ENCODE measurements at regions not wholly inside any gene's neighbourhood (a gene's known extent, or its start where the extent isn't known, plus 50 kb on each side); places are given as distances from the start of the nearest gene placed in this dataset.
"Not testable (repeated sequence)": the region's sequence is repeated elsewhere in the genome, so short reads cannot be mapped to it uniquely, and the experiment has no call there.

DNA sequence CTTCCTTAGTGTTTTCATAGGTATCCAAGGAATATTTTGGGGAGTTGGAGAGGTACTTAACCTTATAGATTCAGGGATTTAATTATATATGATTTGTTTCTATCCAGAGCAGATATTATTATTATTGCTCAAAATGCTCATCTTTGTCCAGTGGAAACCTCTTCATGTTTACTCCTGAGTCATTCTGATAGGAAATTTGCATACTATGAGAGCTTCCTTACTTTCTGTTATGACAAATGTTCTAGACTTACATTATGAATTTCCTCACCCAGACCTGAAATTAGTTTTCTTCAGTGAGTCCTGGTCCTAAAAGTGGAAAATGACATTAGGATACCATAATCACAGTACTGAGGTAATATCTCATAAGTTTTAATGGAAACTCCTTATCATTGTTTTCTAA is 57.5 kb upstream of the PLPPR5 start:
- no peak for ATAC-seq
- no peak for DNase-seq (ENCODE audit: low spot score)

DNA sequence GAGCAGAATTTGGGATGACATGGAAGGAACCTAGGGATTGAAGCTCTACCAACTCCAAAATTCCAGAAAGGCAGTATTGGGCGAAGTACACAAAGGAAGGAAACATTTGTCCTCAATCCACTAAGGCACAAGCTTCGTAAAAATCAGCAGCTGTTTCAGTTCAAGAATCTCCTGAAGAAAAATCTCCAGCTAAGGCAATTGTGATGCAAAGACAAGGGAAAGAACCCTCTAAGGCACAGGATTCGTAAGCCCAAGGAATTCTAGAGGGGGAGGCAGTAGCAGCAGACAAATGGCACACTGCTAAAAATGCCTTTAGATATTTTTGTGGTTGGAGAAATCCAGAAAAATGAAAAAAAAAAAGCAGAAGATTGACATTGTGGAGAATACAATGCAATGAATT is 64.5 kb upstream of the PLPPR5 start:
- DNase-seq (ENCODE audit: low spot score) (no peak), ATAC-seq (no peak)

DNA sequence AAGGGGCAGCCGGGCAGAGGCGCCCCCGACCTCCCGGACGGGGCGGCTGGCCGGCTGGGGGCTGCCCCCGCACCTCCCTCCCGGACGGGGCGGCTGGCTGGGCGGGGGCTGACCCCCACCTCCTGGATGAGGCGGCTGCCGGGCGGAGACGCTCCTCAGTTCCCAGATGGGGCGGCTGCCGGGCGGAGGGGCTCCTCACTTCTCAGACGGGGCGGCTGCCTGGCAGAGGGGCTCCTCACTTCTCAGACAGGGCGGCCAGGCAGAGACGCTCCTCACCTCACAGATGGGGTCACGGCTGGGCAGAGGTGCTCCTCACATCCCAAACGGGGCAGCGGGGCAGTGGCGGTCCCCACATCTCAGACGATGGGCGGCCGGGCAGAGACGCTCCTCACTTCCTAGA is 73.9 kb upstream of the PLPPR5 start:
- DNase-seq (ENCODE audit: low spot score); ATAC-seq: not testable (repeated sequence)

DNA sequence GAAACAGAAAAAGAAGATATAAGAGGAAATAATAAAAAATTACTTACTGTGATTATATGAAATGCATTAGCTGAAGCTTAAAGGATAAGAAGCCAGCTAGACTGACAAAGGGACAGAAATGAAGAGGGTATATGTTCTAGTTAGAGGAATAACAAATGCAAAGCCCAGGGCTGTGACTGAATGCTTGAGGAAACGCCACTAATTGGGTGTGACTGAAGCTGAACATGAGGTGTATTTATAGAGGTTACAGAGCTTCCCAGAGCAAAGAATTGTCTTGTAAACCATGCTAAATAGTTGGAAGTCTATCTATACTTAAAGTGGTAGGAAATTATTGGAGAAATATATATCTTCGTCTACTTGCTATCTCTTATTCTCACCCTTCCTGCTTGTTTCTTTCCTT is 77.7 kb upstream of the PLPPR5 start:
- ATAC-seq (no peak), DNase-seq (ENCODE audit: low spot score) (no peak)

DNA sequence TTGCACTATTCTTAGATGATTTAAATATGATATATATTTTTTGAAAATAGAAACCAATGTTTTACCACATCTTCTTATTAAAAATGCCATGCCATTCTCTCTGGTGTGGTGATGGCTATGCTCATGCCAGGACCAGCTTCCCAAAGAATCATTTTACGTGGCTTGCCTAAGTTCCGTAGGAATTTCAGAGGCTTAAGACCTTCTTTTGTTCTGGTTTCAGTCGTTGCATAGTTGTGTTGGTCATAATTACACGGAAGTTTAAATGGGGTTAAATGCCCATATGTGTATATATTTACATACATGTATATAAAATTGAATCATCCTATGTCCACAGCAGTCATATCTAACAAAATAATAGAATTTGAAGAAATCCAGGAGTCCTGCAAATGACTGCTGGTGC is 78.7 kb upstream of the PLPPR5 start:
- ATAC-seq: no peak
- DNase-seq (ENCODE audit: low spot score): no peak

DNA sequence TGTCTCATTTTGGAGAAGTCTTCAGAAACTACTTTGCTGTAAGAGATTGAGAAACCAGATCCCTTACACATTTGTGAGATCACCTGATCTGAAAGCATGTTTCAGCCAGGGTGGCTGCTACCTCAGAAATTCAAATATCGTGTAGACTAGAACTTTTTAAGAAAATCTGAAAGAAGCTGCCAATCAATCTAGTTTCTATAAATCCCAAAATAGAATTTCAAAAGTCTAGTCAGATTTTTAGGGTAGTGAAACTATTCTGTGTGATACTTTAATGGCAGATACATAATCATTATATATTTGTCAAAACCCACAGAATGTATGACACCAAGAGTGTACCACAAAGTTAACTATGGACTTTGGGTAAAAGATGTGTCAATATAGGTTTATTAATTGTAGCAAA is 79.9 kb upstream of the PLPPR5 start:
- ATAC-seq (no peak), DNase-seq (ENCODE audit: low spot score) (no peak)

DNA sequence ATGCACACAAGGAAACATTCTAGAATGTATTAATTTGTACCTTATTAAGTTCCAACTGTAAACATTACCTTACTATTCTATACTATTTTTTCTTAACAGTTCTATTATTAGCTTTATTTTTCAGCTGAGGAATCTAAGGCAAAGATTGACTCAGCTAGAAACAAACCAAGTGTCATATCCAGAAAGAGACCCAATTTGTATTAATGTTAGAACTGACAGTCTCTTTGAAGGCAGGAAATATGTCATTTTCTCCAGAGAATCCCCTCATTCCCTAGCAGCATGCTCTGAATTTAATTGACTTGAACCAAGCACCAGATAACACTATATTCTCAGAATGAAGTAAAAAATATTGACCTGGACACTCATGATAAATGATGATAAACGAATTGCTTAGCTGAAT is 81.4 kb upstream of the PLPPR5 start:
- DNase-seq (ENCODE audit: low spot score) (no peak), ATAC-seq (no peak)

DNA sequence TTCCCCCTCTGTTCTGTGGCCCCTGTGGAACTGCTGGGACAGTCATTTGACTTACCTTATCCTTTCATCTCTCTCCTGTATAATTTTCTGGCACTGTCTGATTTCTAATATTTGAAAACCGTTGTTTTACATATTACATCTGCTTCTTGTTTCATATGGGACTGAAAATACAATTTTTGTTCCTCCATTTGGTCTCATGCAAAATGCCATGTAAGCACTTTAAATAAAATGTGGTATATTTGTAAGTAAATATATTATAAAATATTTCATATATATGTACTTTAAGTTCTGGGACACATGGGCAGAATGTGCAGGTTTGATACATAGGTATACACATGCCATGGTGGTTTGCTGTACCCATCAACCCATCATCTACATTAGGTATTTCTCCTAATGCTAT is 93.9 kb upstream of the PLPPR5 start:
- ATAC-seq: no peak

DNA sequence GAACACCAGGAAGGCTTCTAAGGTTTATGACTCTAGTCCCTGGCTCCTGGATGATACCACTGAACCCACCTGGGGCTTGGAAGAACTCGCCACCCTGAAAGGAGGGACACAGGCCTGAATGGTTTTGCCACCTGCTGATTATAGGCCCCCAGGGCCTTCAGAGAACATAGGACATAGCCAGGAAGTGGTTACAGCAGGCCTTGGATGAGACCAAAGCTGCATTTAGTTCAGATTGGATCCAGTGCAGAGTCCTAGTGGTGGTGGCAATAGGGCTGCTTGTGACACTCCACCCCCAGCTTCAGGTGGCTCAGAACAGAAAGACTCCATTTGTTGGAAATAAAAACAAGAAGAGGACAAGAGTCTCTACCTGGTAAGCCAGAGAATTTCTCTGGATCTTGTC is 101.6 kb upstream of the PLPPR5 start:
- DNase-seq (ENCODE audit: low spot score) (no peak), ATAC-seq (no peak)

More for the DNA sequence above, 93.9 kb upstream of the PLPPR5 start:
- DNase-seq (ENCODE audit: low spot score): no peak

DNA sequence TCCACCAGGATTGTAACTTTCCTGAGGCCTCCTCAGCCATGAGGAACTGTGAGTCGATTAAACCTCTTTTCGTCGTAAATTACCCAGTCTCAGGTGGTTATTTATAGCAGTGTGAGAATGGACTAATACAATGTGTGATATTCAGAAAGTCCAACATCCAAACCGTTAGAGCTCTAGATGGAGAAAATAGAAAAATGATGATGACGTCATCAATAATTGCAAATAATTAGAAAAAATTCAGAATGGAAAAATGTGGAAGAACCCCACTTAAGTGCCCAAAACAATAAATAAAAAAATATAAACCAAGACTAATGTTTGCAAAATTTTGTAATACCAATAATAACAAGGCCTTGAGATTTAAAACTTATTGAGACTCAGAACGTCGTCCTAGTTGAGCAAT is 103.0 kb upstream of the PLPPR5 start:
- DNase-seq (ENCODE audit: low spot score) (no peak), ATAC-seq (no peak)

DNA sequence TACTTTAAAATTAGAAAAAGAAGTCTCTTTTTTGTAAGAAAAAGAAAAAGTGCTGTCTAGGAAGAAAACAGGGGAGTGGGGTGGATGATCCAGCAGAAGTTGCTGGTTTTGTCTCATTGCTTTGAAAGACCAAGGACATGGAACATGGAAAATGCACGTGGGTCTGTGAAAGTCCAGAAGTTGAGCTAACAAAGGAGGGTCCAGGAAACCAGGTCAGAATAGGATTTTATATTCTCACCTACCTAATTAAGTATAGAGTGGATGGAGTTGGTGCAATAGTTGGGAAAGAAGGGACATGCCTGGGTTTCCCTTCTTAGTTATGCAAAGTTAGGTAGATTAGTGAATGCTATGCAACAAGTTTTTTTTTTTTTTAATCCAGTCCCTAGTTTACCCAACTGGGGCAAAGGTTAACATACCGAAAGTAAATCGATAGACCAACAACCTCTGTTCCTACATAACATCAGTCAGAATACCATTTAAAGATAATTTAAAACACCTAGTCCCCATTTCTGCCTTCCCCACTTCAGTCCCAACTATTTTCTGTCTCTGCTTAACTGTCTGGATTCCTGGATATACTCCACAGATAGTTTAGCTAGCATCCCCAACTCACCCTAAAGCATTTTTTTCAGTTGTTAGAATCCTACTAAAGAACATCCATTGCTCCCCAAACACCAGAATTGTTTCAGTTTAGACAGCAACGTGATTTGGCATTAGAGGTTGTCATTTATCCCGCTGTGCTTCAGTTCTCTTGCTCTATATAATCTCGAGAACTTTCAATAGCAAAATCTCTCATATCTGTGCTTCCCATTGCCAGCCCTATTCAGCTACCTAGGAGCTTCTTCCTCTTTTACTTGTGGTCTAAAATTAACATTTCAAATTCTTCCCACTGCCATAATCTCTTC is 105.7 kb upstream of the PLPPR5 start:
- DNase-seq (ENCODE audit: low spot score) (no peak), ATAC-seq (peak; percentile 91)

DNA sequence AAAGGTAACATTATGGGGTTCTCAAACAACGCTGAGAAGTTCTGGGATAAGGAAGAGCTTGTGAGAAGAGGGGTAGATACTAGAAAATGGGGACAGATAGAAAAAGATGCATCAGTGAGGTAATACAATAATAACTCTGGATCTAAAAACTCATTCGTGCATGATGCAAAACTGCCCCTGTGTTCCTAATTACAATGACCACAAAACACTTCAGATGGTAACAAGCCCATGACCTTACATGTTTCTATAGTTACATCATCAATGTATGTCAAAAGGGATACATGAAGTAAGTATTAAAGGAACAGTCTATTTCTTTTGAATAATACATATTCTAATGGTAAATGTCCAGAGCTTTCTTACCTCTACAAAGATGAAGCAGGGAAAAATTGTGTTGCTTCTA is 110.6 kb upstream of the PLPPR5 start:
- ATAC-seq (no peak), DNase-seq (ENCODE audit: low spot score) (no peak)

DNA sequence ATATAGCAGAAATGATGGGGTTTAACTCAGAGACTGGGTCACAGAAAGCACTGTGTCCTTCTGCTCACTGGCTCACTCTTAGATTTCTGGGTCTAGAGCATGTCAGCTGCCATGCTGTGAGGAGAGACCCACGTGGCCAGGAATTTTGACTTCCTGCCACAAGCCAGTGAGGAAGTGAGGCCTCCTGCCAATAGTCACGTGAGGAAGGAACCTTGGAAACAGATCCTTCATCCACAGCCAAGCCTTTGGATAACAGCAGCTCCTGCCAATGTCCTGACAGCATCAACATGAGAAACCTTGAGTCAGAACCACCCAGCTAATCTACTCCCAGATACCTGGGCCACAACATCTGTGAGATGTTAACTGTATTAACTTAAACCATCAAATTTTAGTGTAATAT is 114.5 kb upstream of the PLPPR5 start:
- ATAC-seq (no peak), DNase-seq (ENCODE audit: low spot score) (no peak)

DNA sequence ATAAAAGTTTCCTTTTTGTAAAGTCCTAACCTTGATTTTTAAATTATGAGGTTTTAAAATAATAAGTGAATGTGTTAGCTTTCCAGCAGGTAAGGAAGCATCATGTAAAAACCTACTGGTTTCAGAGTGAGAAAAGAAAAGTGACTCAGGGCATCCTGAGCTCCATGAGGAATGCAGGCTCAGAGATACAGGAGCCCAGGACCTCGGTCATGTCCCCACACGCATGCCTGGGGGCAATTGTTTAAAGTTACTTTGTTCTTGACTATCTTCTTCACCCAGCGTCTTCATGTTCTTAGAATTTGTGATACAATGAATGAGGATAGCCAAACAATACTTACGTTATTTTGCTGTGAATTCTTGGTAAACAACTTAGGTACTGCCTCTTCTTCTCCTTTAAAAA is 117.4 kb upstream of the PLPPR5 start:
- DNase-seq (ENCODE audit: low spot score) (no peak), ATAC-seq (no peak)

DNA sequence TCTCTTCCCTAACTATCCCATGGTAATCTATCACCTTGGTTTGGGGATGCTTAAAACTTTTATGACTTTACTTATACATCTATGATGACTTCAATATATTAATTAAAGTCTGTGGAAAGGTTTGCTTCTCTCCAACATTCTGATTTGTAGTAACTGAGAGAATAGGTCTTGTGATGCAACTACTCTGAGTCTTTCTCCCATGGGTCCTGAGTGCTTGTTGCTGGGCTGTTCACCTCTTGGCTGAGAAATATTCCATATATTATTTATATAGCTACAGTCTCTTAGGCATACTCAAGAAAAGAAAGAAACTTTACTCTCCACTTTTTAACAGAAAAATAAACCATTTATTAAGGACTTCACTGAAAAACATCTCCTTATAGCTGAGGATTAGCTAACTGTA is 119.3 kb upstream of the PLPPR5 start:
- ATAC-seq: no peak
- no peak for DNase-seq (ENCODE audit: low spot score)

DNA sequence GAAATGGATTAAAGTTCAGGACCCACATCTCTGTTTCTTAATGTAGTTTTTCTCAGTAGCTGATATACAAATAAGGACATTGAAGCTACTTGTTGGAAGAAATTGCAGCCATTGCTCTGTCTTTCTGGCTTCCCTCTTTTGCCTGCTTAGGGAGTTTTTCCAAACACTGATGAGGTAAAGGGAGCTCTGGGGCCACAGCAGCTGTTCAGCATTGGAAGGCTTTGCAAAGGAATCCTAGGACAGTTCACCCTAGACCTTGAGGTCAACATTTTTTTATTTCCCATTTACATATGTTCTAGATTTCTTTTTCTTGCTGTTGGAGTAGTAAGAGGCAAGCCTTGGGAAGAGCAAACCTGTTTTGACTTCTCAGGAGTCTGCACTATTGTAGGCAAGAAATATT is 126.9 kb upstream of the PLPPR5 start:
- ATAC-seq (no peak), DNase-seq (ENCODE audit: low spot score) (no peak)

DNA sequence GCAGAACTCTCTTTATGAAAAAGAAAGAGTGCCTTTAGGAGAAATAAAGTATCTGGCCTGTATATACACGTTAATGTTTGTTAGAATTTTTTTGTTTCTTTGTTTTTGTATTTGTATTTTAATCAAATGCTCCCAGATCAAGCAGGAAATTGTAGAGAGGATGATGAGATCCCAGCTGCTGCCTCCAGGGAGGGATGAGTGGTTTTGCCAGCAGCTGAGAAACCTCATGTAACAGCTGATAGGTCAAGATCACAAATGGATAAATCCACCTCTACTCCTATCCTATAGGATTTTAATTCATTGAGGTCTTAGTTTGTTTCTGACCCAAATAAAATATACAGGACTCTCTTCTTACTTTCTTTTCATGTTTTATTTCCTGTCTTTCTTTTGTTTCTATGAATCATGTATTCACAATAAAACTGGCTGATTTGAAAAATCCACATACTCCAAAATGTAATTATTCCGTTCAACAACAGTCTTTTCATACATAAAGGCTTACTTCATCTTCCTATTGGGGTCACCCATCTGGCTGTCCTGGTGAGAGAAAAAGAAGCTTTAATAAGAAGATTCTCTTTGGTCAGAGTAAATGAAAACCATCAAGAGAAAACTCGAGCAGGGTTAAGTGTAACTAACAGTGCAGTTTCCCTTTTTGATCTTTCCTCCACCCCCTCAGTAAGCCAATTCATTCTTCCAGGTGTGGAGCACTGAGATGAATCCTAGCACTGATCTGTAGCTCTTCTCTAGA is 129.3 kb upstream of the PLPPR5 start:
- ATAC-seq: no peak
- no peak for DNase-seq (ENCODE audit: low spot score)

DNA sequence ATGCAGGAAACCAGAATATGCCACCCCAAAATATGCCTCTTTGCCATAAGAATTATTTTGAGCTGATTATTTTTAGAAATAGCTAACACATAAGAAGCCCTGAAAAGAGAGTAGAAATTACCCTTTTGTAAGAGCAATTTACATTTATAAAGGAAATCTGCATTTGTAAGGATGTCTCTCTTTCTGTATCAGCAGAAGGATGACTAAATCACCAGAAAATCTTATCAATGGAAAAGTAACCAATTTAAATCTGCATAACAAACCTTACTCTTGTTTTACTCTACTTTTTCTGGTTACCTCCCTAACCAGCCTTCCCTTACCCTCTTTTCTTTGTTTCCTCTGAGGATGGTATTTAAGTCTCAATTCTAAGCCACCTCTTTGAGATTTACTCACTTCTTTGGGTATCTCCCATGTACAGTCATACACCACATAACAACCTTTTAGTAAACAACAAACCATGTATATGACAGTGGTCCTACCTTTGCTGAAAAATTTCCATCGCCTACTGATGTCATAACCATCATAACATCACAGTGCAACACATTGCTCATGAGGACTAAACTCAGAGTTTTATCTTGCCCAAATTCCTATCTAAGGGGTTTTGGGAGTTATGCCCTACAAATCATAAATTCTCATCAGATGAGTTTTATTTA is 126.6 kb upstream of the PLPPR4 start:
- DNase-seq (ENCODE audit: low spot score): no peak
- ATAC-seq: no peak

DNA sequence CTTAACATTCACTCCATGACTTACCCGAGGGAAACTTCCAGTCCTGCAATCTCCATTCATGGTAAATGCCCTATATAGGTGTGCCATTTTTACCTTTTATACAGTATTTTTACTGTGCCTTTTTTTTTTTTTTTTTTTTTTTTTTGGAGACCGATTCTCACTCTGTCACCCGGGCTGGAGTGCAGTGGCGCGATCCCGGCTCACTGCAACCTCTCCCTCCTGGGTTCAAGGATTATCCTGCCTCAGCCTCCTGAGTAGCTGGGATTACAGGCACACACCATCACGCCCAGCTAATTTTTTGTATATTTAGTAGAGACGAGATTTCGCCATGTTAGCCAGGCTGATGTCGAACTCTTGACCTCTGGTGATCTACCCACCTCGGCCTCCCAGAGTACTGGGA is 124.4 kb upstream of the PLPPR4 start:
- ATAC-seq: no peak
- no peak for DNase-seq (ENCODE audit: low spot score)

DNA sequence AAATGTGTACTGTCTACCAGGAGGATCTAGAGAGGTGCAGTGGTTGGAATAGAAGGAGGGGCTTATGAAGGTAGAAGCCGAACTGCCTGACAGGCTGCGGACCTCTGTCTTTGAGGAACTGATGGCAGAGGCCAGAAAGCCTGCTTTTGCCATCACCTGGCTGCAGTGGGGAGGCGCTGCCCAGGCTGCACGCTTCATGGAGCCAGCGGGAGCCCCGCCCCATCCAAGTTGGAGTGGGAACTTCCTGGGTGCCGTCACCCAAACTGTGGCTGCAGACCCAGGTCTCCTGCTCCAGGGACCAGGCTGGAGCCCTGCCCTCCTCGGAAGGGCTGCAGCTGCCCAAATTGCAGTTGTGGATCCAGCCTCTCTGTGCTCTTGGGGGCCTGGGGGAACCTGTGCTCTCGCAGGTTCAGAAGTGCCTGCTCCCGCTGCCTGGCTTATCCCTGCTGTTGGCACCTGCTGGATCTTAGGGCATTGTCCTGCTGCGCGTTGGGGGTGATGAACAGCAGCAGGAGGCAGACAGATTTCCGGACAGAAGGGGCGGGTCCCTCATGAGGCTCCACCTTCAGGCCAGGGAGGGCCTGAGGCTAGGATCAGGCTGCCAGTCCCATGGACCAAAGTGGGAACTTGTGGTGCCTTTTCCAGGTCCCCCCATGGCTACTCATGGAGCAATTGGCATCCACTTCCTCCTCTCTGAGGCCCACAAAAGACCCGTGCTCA is 118.0 kb upstream of the PLPPR4 start:
- DNase-seq (ENCODE audit: low spot score): no peak
- ATAC-seq: no peak

DNA sequence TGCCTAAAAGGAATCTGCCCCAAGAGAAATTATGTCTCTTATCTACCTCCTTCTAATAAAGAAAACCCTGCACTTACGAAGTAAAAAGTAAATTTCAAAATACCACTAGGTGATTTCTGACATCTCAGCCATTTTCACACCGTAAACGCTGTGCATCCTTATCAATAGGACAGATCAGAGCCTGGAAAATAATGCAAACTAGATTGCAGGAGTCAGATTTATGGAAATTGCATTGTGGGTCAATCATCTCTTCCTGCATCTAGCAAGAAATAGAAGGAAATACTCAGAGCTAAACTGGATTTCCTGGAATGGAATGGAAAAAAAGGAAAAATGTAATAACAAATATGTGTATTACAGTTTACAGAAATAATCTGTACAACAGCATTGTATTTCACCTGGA is 114.3 kb upstream of the PLPPR4 start:
- DNase-seq (ENCODE audit: low spot score) (no peak), ATAC-seq (no peak)

Data from left lobe of liver (tissue), 2 donors.